ENCODE measurements at regions not wholly inside any gene's neighbourhood (a gene's known extent, or its start where the extent isn't known, plus 50 kb on each side); places are given as distances from the start of the nearest gene placed in this dataset.
A peak's percentile ranks its signal among the peaks of the same experiment; 100 is the strongest.

DNA sequence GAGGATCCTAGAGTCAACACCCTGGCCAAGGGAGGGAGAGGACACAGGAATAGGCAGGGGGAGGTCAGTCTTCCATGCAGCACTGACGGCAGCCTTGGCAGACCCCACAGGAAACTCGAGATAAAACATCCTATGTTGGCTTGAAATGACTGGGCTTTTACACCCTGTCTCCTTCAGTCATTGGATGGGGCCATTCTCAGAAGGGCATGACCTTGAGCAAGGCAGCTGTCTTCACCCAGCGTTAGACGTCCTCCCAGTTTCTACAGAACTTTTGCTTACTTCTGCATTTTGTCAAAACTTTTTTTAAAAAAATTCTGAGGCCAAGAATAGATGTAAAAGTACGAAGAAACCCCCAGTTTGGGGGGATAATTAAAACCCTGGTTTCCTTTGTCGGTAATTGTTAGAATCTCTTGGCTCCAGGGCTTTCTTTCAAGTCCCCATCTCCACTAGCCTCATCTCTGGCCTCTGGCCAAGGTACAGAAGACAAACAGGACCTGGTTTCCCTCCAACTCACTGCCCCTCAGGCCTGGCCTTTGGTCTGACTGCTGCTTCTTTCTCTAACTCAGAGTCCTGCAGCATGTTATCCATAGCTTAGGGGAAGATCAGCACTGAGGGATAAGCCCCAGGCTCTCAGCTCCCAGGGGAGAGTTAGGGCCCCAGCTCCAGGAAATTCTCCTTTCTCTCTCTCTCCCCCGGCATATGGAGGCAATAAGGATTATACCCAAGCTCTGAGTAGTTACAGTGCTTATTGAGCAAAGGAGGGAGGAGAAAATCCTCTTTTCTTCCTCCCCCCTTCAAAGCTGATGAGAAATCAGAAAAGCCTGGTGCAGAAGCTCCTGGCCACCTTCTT is 51.6 kb upstream of the KCND3 start:
- no peak for DNase-seq (ENCODE audit: low read depth)

DNA sequence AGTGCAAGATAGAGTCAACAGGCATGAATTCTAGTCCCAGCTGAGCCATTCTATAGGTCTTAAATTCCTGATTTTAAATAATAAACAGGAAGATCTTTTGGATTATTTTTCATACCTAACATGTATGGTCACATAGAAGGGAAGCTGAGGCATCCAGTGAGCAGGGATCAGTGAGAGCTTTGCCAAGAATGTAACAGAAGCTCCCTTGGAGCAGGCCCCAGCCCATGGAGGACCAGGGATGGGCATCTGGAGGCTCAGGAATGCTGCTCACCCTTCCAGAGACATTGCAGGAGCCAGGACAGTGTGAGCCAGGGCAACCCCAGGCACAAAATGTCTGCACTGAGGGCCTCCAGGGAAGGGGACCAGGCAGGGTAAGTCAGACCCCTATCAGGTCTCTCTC is 54.4 kb upstream of the KCND3 start:
- DNase-seq (ENCODE audit: low read depth), result no peak

- DNase-seq (ENCODE audit: low read depth), result no peak
Observed at GRCh38 chr1:112044745-112045144, 55.3 kb upstream of the KCND3 start.

DNA sequence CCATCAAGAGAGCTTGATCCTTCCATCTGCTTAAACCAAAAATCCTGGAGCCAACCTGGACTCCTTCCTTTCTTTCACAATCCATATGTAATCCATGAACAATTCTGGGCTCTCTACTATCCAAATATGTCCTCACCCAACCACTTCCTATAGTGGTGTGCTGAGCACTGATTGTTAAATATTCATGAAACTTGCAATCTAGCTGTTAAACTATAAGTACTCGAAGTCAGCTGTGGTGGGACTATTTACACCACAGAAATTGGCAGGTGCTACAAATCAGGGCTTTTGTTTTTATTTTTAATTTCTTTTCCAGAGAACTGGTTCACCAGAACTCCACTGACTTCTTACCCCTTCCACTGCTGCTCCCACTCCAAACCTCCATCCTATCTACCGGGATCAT is 57.2 kb upstream of the KCND3 start:
- DNase-seq (ENCODE audit: low read depth), result no peak

DNA sequence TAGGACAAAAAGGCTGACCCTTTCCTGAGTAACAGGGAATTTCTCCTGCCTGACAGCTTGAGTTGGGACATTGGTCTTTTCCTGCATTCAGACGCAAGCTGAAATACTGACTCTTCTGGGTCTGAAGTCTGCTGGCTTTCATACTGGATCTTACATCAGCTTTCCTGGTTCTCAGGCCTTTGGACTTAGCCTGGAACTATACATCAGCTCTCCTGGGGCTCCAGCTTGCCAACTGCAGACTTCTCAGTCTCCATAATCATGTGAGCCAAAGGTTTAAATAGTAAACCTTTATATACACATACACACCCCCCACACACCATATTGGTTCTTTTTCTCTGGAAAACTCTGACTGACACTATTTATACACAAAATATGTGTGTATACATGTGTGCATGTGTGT is 59.0 kb upstream of the KCND3 start:
- no peak for DNase-seq (ENCODE audit: low read depth)

DNA sequence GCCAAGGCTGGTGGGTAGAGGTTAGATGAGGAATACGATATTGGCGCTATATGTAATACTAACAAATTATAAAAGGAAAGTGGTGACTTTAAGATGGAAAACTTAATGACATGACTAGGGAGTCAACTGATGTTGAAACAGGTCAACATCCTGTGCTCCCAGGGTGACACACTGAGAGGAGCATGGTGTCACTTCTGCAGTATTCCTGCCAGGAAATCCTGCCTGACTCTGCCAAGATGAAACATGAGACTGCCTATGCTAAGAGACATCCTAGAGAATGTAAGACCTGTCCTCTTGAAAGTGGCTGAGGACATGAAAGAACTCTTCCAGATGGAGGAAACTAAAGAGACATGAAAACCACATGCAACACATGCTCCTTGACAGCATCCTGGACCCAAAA is 65.0 kb upstream of the KCND3 start:
- DNase-seq (ENCODE audit: low read depth), result no peak

GRCh38 chr1:112056354-112056753 is 66.9 kb upstream of the KCND3 start:
- no peak for DNase-seq (ENCODE audit: low read depth)

GRCh38 chr1:112057736-112058135 is 68.3 kb upstream of the KCND3 start:
- DNase-seq (ENCODE audit: low read depth), result no peak

- DNase-seq (ENCODE audit: low read depth), result no peak
Observed at GRCh38 chr1:112058815-112059450, 69.5 kb upstream of the KCND3 start.

GRCh38 chr1:112059679-112060078 is 70.2 kb upstream of the KCND3 start:
- DNase-seq (ENCODE audit: low read depth), result no peak

DNA sequence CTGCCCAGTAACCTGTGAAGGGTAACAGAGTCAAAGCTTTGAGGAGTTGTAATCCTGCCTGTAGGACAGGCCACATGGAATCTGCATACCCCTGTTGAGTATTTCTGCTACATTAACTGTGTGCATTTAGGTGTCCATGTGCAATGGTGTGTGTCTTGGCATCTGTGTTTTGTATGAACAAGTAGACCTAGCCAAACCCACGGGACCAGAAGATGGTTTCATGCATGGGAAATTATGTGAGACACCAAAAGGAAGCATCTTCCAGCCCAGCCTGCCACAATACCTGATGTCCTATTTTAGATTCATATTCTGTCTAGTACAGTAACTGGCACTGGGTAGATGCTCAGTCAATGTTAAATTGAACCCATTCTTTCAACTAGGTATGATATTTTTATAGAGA is 70.8 kb upstream of the KCND3 start:
- no peak for DNase-seq (ENCODE audit: low read depth)

DNA sequence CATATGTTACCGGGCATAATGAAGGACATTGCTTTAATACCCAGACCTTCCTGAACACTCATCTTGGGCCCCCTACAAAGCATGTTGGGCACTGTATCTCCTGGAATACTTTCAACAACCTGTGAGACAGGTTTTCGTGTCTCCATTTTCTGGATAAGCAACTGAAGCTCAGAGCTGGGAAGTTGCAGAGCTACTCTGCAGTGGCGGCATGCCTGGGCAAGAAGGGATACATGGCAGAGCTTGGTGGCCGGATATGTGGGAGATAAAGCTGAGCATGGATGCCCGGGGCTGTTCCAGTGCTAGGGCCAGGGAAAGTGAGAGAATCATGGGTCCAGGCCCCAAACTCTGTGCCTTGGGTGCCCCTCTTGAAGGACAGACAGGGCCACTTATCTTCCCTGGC is 71.6 kb upstream of the KCND3 start:
- DNase-seq (ENCODE audit: low read depth), result no peak

DNA sequence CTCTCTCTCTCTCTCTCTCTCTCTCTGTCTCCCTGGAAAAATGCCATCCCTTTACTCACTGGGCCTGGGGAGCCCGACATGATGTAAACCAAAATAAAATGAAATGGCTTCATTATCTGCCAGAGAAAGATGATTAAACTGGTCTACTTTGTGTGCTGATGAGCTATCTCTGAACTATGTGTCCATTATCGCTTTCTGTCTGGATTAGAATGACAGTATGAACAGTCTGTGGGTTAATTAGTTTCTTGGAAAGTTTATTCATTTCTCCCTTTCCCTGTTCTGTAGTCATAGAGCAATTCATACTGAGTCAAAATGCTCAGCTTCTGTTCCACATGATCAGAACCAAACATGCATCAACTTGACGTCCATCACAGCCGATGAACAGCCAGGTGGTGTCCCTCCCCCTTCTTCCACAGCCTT is 72.4 kb upstream of the KCND3 start:
- no peak for DNase-seq (ENCODE audit: low read depth)

GRCh38 chr1:112063781-112064728 is 74.6 kb upstream of the KCND3 start:
- no peak for DNase-seq (ENCODE audit: low read depth)

DNA sequence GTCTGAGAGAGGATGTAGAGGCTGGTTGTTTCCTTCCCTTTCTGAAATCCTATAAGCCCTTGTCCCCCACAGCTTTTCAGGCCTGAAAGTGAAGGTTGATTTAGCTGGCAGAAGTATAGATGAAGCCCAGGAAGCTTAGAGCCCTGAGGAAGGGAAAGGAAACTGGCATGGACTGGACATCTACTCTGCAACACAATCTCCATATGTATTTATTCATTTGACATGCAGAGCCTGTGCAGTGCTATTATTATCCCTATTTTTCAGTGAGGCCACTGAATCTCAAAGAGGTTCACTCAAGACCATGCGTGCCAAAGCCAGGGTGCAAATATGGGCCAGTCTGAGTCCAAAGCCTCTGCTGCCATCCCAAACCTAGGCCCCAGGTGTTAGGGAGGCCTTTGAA is 78.5 kb upstream of the KCND3 start:
- no peak for DNase-seq (ENCODE audit: low read depth)

DNA sequence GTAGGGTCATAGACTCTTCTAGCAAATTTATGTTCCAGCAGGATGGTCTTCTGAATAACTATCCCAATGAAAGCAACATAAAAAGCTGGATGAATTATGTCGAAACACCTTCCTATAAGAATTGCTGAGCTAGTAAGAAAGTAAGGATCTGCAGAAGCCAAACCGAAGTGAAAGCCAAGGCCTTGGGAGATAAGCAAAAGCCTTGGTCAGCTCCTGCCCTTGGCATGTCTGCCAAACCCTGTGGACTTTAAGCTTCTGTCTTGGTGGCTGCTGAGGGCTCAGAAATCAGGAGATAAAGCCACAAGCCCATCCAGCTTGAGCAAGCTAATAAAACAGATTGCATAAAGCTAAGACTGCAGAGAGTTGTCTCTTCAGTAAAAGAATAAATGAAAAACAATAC is 81.2 kb upstream of the KCND3 start:
- no peak for DNase-seq (ENCODE audit: low read depth)

GRCh38 chr1:112074711-112075110 is 85.2 kb upstream of the KCND3 start:
- no peak for DNase-seq (ENCODE audit: low read depth)

DNA sequence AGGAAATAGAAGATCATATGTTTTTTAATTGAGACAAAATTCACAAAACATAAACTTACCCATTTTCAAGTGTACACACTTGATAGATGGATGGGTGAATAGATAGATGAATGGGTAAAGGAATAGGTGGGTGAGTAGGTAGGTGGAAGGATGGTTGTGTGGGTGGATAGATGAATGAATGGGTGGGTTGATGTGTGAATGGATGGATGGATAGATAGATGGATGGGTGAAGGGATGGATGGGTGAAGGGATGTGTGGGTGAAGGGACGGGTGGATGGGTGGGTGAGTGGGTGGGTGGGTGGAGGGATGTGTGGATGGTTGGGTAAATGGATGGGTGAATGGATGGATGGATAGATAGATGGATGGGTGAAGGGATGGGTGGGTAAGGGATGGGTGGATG is 86.1 kb upstream of the KCND3 start:
- no peak for DNase-seq (ENCODE audit: low read depth)

DNA sequence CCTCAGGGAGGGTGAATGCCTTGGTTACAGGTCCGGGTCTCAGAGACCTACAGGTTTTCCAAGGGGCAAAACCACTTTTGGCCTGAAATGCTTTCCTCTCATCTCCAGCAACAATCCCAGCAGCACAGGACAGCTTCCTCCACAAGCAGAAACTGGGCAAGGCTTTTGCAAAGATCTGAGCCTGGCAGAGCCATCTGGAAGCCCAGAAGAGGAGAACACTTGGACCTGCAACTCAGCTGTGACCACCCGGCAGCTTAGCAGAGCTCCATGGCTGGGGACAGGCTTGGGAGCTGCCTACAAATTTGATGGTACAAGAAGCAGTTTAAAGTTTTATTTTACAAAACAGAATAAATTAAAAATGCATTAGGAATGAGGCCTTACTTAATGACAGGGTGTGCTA is 90.0 kb upstream of the KCND3 start:
- DNase-seq (ENCODE audit: low read depth), result no peak

DNA sequence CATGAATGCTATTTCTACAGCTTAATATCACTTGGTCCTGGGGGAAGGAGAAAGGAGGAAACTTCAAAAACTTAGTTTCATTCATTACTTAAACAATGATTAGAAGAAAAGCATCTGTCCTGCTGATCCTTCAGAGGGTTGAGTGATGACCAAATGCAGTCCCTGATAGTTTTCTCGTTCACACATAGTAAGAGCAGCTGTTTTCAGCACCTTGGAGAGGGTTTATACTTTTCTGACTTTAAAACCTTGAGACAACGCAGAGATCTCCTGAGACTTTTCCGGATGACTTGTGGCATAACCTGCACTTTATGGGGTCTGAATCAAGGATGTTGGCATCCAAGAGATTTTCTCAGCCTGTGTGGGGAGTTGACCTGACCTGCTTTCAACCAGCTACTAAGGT is 94.0 kb upstream of the KCND3 start:
- DNase-seq (ENCODE audit: low read depth), result peak; percentile 10

GRCh38 chr1:112092656-112093371 is 103.3 kb upstream of the KCND3 start:
- DNase-seq (ENCODE audit: low read depth), result no peak

- no peak for DNase-seq (ENCODE audit: low read depth)
Observed at GRCh38 chr1:112093372-112093694, 103.9 kb upstream of the KCND3 start.

All from LHCN-M2 (cell line).